ENCODE measurements at regions not wholly inside any gene's neighbourhood (a gene's known extent, or its start where the extent isn't known, plus 50 kb on each side); places are given as distances from the start of the nearest gene placed in this dataset.
"Not testable (repeated sequence)": the region's sequence is repeated elsewhere in the genome, so short reads cannot be mapped to it uniquely, and the experiment has no call there.

DNA sequence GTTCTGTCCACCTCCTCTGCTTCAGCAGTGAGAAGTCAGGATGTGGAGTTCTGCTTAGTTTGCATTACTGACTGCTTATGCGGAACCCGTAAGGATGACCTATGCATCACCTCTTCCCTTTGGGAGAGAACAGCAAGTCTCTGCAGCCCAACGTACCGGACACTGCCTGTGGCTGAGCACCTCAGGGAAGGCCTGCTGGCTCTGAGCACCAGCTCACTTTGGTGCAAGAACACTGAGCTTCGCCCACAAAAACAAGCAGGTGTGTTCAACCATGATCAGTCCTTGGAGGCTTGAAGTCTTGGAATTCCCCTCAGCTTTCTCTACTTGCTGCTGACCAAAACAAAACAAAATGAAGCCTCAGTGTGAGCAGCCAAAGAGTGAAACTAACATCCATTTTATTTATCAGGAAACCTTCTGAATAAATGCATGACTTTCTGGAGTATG, 52.7 kb upstream of the NCK2 start:
- DNase-seq = no peak

DNA sequence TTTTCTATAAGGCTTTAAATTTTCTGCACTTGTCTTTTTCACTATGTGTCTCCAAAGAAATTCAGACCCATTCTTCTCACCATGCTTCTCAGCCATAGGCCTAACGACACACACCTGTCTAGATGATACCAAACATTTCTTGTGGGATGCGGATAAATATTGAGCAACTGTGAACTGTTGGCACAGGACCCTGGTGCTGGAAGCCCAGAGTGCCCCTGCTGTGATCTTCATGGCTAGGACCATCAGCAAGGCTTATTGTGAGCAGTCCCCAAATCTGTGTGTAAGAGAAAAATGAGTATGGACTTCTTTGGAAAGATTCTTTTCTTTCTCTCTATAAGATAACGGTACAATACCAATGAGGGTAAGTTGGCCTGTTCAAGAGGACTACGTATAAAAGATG, 54.1 kb upstream of the NCK2 start:
- DNase-seq = no peak

DNA sequence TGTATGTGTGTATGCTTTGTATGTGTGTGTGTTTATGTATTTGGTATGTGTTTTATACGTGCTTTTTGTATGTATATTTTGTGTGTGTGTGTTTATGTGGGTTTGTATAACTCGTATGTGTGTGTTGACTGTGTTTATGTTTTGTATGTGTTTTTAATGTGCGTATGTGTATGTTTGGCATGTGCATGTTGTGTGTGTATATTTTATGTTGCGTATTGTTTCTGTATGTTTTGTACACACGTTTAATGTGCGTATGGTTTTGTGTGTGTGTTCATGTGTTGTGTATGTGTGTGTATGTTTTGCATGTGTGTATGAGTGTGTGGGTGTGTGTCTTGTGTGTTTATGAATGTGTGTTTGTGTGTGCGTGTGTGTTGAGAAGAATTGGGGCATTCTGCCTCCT, 55.2 kb upstream of the NCK2 start:
- DNase-seq = no peak

DNA sequence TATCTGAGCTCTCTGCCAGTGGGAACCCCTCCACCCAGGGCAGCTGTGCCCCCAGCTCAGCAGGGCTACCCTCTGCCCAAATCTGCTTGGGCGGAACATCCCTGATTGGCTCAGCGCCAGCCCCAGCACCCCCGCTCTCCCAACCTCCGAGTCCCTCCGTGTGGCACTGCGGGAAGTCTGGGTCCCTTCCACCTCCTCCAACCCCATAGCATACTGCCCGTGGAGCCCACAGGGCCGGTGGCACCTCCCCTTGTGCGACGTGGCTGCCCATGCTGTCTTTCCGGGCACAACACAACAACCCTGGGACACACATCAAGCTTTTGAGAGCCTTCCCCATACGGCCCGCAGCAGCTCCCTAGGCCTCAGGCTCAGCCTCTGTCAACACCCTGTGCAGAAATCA, 55.8 kb upstream of the NCK2 start:
- no peak for DNase-seq

DNA sequence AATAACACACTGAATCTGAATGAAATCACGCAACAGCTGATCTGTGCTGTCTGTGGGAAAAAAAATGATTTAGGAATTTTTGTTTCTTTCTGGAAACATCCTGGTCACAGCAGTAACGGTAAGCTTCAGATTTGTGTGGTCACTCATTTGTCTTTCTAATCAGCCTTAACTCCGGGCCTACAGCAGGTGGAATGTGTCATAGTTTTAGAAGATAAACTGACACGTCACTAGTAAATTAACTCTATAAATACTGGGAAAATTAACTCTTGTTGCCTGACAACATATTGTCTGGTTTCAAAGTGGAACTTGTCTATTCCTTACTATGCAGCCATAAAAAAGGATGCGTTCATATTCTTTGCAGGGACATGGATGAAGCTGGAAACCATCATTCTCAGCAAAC, 58.1 kb upstream of the NCK2 start:
- DNase-seq = no peak

DNA sequence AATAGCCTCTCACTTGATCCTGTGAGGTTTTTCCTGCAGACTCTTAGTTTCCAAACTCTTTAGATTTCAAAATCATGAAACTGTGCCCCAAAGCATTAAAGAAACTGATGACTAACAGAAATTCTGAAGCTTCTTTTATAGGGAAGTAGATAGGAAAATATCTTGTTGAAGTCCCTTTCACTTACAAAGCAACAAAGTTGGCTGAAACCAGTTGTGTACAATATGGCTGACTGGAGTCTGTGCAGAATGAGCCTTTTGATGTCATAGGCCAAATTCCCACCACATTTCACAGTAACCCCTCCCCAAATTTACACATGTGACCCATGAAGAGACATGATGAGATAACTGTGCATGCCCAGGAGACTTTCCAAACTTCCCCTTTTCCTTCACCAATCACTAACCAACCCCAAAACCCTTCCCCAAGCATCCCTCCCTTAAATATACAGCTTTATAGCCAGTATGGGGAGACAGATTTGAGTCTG, 61.7 kb upstream of the NCK2 start:
- DNase-seq = no peak

DNA sequence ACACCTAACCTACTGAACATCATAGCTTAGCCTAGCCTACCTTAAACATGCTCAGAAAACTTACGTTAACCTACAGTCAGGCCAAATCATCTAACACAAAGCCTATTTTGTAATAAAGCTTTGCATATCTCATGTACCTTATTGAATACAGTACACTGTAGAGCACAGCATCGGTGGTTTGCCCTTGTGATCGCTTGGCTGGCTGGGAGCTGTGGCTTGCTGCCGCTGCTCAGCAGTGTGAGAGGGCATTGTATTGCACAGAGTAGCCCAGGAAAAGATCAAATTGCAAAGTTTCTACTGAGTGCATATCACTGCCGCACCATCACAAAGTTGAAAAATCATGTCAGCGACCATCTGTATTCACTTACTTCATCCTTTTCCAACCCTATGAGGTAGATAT, 62.3 kb upstream of the NCK2 start:
- DNase-seq = no peak

DNA sequence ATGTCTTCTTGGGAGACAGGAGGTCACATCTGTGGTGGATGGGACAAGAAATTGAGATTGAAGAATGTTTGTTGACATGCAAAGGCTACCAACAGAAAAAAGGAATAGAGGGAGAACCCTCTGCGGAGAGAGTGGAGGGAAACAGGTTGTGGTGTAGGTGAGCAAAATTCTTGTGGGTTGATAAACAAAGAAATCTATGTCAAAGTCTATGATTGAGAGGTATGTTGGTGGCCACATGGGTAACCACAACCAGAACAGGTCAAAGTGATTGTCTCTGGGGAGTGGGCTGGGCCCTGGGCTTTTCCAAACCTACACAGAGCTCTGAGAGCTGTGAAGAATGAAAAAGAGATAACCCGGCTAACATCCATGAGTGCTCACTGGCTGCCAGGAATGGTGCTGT, 62.8 kb upstream of the NCK2 start:
- no peak for DNase-seq

DNA sequence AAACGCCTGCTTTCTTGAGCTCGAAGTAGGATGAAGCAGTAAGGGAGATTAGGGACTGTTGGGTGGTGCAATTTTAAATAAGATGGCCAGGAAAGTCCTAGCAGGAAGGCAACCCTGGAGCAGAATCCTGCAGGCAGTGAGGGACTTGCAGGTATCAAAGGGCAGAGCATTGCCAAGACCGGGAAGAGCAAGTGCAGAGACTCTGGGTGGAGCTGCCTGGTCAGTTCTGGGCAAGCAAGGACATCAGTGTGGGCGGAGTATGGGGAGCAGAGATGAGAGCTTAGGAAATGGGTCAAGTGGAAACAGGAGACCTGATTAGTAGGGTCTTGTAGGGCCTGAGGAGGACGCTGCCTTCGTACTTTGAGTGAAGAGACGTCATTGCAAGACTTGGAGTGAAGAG, 64.4 kb upstream of the NCK2 start:
- DNase-seq = no peak

DNA sequence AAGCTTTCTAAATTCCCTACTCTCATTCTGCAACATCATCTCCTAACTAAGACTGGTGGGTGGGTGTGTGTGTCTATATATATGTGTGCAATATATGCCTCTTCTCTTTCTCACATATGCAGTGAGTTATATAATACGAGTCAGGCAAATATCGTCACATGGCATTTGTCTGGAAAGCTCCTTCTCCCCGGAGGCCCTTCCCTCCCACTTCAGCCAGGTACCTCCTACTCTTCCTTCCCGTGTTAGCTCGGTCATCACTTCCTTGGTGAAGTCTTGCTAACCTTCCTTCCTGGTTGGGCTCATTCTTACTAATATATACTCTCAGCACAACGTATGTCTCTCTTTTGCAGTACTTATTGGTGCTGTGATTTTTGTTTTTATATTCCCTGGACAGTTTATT, 66.4 kb upstream of the NCK2 start:
- DNase-seq = no peak

DNA sequence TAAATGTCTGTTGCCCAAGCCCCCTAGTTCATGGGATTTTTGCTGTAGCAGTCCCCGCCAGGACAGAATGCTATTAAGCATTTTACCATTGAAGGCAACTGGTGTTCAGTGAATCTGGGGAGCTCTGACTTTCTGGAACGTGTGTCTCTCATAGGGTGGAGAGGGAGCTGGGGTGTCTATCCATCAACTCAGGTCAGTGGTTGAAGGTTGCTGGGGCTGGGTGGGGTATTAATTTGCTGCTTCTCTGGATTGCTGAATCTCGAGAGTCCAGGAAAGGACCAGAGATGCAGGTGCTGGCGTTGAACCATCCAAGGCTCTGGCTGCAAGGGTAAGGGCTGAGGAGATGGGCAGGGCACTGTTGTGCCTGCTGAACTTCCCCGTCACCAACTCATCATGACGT, 66.8 kb upstream of the NCK2 start:
- no peak for DNase-seq

DNA sequence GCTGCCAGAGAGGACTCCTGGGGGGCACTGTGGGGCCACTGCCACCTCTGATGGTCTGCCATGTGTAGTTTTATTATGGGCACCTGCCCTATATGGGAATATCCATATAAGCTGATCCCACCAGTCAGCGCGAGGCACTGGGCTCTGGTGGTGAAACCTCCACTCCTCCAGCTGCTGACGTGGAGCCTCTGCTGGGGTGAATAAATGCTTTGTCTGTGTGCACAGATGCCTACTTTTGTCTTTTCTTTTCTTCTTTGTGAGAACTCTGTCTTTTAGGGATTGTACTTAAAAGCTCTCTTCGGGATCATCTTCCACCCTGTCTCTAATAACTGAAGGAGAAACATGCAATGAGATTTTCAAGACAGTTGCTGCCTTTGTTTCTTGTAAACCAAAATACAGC, 68.9 kb upstream of the NCK2 start:
- DNase-seq = no peak

DNA sequence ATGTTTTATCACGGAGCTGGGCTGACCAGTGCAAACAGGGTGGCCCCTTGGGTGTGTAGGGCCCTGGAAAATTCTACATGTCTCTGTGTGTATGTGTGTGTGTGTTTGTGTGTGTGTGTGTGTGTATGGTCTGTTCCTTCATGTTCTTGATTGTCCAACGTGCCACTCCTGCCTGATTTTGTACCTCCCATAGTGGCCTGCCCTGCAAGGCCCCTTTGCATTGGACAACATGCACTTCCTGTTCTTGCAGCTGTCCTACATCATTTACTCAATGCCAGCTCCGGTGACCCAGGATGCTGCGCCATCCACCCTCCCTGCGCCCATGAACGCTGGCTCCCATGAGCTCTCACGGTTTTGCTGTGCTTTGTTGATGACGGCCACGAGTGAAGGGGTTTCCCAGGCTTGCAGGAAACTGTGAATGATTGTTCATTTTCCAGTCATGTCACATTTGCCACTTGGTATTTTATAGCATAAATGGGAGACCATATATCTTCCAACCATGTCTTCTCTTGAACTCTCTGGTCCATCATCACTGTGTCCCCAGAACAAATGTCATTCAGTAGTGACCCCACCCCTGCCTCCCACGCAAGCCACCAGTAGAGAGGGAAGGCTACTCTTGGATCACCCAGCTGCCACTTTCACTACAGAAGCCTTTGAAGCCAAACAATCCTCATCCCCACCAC, 69.7 kb upstream of the NCK2 start:
- DNase-seq = no peak

DNA sequence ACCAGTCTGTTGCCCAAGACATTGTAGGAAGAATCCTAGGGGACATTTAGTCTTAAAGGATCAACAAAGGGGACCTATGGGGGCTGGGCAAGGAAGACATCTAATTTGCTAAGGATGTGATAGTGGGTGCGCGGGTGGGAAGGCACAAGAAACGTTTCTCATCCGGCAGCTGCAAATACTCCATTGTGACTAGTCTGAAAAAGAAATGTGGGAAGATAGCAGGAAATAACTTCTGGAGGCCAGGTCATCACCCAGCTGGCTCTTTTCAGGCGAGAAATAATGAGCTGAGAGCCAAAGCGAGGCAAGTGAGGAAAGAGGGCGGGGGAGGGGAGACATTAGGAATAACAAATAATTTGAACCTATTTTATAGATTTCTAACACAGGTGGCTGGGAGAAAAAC, 70.3 kb upstream of the NCK2 start:
- no peak for DNase-seq

DNA sequence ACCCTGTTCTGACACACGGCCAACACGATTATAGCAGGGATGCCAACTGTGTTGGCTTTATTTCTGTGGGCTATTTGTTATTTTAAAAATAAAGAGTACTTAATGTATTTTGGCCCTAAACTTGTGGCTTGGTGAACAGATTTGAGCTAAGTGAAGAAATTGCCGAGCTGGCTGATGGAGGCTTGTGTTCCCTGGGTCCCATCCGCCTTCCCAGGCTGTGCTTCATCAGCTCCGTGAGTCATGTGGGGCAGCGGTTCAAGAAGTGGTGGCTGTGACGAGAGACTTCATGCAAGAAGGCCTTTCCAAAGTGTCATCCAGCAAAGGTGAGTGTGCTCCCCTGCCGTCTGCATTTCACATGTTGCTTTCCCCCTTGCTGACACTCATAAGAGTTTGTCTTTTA, 73.6 kb upstream of the NCK2 start:
- no peak for DNase-seq

DNA sequence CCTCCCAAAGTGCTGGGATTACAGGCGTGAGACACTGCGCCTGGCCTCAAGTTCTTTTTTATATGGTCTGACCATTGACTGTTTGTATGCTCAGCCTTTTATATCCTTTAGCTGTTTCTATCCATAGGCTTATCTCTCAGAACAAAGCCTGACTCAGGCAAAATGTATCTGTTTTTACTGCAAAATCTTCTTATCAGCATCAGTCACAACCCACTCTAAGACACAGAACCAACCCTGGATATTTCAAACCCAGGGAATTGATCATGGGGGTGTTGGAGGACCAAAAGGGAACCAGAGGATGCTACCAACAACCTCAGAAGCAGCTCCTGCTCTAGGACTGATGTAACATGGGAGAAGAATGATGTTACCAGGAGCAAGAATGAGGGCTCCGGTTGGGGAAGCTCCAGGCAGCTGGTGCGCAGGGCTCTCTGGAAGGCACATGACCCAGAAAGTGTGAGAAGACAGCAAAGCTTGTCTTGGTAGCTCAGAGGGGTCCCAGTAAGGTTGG, 75.3 kb upstream of the NCK2 start:
- DNase-seq = no peak

DNA sequence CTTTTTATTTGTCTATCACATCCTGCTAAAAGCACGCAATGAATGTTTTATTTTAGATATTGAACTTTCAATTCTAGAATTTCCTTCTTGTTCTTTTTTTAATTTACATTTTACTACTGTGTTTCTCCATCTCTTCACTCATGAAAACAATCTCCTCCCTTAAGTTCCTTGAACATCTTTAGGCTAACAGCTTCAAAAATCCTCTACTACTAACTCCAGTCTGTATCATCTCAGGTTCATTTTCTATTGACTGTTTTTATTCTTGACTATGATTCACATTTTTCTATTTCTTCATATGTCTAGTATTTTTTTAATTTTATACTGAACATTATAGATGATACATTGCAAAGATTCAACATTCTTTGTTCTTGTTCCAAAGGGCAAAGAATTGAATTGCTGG, 79.2 kb upstream of the NCK2 start:
- DNase-seq = no peak

DNA sequence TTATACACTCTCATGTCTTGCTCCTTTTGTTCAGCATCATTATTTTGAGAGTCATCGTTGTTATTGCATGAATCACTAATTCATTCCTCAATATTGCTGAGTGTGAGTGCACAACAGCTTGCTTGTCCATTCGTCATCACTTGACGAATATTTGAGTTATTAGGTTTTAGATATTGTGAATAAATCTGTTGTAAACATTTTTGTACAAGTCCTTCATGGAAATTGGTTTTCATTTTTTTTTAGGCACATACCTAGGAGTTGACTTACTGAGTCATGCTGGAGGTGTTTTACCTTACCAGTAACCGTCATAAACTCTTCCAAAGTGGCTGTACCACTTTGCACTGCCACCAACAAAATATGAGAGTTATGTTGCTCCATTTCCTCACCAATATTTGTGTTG, 84.2 kb upstream of the NCK2 start:
- DNase-seq = no peak

DNA sequence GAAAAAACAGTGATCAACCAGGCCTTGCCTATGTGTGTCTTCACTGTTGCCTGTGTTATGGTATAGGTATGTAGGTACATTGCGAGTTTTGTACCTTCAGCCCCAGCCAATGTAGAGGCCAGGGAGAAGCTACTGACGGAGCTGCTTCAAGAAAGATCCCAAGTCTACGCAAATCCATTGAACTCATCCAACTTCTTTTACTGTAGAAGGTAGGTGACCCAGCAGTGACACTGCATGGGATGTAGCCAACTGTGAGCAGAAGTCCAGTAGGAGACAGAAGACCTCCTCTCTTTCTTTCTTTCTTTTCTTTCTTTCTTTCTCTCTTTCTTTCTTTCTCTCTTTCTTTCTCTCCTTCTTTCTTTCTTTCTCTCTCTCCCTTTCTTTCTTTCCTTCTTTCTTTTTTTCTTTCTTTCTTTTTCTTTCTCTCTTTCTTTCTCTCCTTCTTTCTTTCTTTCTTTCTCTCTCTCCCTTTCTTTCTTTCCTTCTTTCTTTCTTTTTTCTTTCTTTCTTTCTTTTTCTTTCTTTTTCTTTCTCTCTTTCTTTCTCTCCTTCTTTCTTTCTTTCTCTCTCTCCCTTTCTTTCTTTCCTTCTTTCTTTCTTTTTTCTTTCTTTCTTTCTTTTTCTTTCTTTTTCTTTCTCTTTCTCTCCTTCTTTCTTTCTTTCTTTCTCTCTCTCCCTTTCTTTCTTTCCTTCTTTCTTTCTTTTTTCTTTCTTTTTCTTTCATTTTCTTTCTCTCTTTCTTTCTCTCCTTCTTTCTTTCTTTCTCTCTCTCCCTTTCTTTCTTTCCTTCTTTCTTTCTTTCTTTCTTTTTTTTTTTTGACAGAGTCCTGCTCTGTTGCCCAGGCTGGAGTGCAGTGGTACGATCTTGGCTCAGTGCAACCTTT, 88.7 kb upstream of the NCK2 start:
- DNase-seq = not testable (repeated sequence)

DNA sequence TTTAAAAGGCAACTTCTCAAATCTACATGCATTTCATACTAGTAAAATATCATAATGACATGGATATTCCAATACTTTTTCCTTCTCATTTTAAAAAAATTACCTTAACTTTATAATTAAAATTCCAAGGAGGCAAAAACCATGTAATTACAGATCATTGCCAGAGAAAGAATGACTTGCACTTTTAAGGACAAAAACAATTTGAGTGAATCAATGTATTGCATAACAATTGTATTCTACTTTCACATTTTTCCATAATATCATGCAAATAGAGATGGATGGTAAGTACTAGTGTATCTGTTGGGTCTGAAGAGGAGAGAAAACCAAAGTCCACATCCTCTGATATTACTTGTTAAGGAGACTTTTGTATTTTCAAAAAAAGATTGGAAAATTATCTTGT, 89.5 kb upstream of the NCK2 start:
- no peak for DNase-seq

DNA sequence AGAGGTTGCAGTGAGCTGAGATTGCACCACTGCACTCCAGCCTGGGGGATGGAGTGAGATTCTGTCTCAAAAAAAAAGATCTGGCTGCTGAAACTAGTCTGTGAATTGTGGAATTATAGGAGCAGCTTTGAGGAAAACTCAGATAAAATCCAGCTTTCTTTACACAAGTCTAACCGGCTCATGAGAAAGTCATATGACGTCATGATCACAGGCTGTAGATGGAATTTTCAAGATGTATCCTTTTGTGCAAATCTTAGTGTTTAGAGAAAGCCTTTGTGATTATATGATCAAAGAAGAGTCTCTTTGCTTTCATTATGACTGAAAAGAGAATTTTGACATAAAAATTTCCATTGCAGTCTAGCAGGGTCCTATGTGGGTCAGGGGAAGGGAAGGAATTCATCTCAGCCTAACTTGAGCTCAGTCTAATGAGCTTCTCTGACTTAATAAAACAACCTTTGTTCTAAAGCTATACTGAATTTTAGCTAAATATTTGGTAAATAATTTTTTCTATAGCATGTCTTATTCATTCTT, 90.2 kb upstream of the NCK2 start:
- DNase-seq = no peak

DNA sequence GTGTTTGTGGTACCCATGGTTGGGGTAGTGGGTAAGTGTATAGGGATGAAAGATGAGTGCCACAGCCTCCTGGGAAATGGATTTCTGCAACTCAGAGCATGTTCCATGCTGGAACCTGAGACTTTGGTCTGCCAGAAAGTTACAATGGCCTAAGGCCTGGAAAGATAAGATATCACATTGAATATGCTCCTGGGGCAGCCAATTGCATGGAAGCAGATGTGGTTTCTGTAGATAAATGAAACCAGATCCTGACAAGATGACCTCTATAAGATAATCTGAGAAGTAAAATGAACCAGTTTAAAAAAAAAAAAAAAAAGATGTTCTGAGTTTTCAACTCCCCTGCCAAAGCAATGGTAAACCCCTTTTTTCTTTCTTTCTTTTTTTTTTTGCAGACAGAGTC, 91.4 kb upstream of the NCK2 start:
- DNase-seq = no peak

DNA sequence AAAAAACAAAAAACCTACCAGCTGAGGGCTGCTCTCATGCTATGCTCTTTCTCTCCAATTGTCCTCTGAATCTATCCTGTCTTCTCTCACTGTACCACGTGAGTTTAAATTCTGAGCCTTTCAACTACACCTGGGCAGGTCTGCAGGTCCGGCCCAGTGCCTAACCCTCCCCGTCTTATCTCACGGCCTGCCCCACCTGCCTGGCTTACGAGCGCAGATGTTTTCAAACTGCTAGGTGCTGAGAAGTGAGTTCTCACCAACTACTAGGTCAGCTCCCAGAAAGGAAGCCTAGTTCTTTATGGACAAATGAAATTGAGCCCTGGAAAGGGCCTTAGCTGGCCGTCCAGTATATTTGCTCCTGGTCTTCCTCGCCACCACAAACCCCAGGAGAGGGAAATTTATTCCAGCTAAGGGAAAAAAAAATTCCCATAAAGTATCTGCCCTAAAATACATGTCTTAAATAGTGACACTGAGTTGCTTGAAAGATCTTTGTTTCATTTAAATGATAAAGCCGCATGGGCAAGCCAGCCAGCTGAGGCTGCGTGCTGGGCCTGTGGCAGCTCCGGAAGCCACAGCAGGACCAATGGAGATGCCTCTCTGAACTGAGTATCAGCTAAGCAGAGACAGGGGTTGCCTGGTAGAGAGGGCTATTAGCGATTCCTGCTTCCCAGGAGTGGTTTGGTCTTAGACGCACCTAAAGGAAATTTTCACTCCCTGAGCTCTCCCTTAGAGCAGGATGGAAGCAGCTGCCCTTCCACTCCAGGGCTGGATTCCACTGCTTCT, 92.5 kb upstream of the NCK2 start:
- no peak for DNase-seq
